ENCODE measurements at regions not wholly inside any gene's neighbourhood (a gene's known extent, or its start where the extent isn't known, plus 50 kb on each side); places are given as distances from the start of the nearest gene placed in this dataset.

DNA sequence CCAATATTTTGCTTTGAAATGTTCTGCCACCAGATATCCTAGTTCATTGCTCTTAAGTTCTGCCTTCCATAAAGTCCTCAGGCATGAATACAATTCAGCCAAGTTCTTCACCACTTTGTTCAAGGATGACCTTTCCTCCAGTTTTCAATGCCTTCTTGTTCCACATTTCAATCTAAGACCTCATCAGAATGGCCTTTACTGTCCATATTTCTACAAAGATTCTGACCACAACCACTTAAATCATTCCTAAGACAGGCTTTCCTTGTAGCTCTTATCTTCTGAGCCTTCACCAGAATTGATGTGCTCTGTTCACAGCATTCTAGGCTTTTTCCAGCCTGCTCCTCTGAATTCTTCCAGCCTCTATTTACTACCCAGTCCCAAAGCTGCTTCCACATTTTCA is 319.0 kb downstream of the HACE1 start:
- H3K27ac ChIP-seq (ENCODE audit: low read depth in 2 of 2, low read length in 1 of 2) = peak overlapping the region in 1 of 2 experiments; percentile 74; a peak in 2 of 4 replicates
- CTCF ChIA-PET = interaction anchor here (1.6 kb wide), 1 partner anchor 15 kb away, joined by 10 read pairs; no protein-coding TSS in a partner anchor
- no peaks in the 10 kb centered on the region for H4K20me1 ChIP-seq (ENCODE audit: insufficient read depth)

DNA sequence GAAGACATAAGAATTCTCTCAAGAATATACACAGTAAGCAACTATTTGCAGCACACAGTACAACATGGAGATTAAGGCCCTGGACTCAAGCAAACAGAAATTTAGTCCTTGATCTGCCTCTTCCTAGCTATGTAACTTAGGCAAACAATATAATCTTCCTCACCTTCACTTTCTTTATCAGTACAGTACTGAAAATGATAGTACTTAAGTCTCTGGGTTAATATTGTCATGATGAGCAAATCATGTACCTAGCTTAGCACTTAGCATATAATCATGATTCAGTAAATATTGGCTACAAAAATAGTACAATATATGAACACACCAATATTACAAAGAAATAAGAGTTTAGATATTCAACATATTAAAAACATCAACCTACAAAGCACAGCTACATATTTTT is 320.5 kb downstream of the HACE1 start:
- Histone ChIP-seq H3K27me3 (ENCODE audit: insufficient read depth) (no peaks in the 10 kb centered on the region), H3K9ac (no peak overlapping the region), H3K4me3 (ENCODE audit: low read depth in 2 of 2, low read length in 1 of 2) (no peak overlapping the region), H2AFZ (ENCODE audit: low read depth) (no peak overlapping the region), H3F3A (replicated peaks; ENCODE audit: insufficient read depth) (peaks cover 4% of the 10 kb centered on the region), H3K36me3 (replicated peaks in 1 of 2; ENCODE audit: control insufficient read depth in 1 of 2, insufficient read depth in 2 of 2, low read length in 1 of 2) (no peaks in the 10 kb centered on the region), H3K4me2 (no peak overlapping the region), H4K20me1 (ENCODE audit: insufficient read depth) (no peaks in the 10 kb centered on the region), H3K4me1 (ENCODE audit: control insufficient read depth in 1 of 2, insufficient read depth in 2 of 2, low read depth in 1 of 2, low read length in 1 of 2) (0 out of 4 replicates have a peak, but pooled peaks cover 0 to 1% of the 10 kb centered on the region in 2 experiments), H3K9me3 (no peaks in the 10 kb centered on the region), H3K79me2 (ENCODE audit: insufficient read depth) (no peaks in the 10 kb centered on the region), H3K9me2 (no peaks in the 10 kb centered on the region), H3K27ac (ENCODE audit: low read depth in 2 of 2, low read length in 1 of 2) (no peak overlapping the region)
- ChIA-PET CTCF (interaction anchor here (0.8 kb wide), 1 partner anchor 14 kb away, joined by 4 read pairs; no protein-coding TSS in a partner anchor), POLR2A (no interaction called here)
- no peak for DNase-seq
- no peak for TF ChIP-seq EZH2phosphoT487 (IDR thresholded peaks at IDR 0.05; ENCODE audit: borderline replicate concordance, low read depth)

More for the DNA sequence above, 319.0 kb downstream of the HACE1 start:
- H3K4me3 ChIP-seq (ENCODE audit: low read depth in 2 of 2, low read length in 1 of 2) = no peak overlapping the region; a peak in 1 of 4 replicates
- DNase-seq = no peak
- H3K36me3 ChIP-seq (replicated peaks in 1 of 2; ENCODE audit: control insufficient read depth in 1 of 2, insufficient read depth in 2 of 2, low read length in 1 of 2) = no peaks in the 10 kb centered on the region
- peak overlapping the region; percentile 5; the same call in 1 of the 2 replicates for H3K4me2 ChIP-seq
- no peaks in the 10 kb centered on the region for H3K9me3 ChIP-seq
- H3K27me3 ChIP-seq (ENCODE audit: insufficient read depth) = no peaks in the 10 kb centered on the region
- POLR2A ChIA-PET = no interaction called here
- H3K9me2 ChIP-seq = no peaks in the 10 kb centered on the region
- H3K79me2 ChIP-seq (ENCODE audit: insufficient read depth) = no peaks in the 10 kb centered on the region
- H3K4me1 ChIP-seq (ENCODE audit: control insufficient read depth in 1 of 2, insufficient read depth in 2 of 2, low read depth in 1 of 2, low read length in 1 of 2) = no peaks in the 10 kb centered on the region
- H3K9ac ChIP-seq = no peak overlapping the region
- H3F3A ChIP-seq (replicated peaks; ENCODE audit: insufficient read depth) = peaks cover 4% of the 10 kb centered on the region
- H2AFZ ChIP-seq (ENCODE audit: low read depth) = no peak overlapping the region
- peak; percentile 14; the same call in 1 of the 2 replicates for TF ChIP-seq JUND (IDR thresholded peaks at IDR 0.05)
- TF ChIP-seq, protein P1, sequence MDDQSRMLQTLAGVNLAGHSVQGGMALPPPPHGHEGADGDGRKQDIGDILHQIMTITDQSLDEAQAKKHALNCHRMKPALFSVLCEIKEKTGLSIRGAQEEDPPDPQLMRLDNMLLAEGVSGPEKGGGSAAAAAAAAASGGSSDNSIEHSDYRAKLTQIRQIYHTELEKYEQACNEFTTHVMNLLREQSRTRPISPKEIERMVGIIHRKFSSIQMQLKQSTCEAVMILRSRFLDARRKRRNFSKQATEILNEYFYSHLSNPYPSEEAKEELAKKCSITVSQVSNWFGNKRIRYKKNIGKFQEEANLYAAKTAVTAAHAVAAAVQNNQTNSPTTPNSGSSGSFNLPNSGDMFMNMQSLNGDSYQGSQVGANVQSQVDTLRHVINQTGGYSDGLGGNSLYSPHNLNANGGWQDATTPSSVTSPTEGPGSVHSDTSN (IDR thresholded peaks at IDR 0.05) = peak; percentile 64
- no peak for TF ChIP-seq MXI1 (IDR thresholded peaks at IDR 0.05; ENCODE audit: low read depth, low read length)
- TF ChIP-seq FOXM1 (IDR thresholded peaks at IDR 0.05; ENCODE audit: low read depth) = no peak
- no peak for TF ChIP-seq FOSL2 (IDR thresholded peaks at IDR 0.05; ENCODE audit: borderline replicate concordance, low read depth)
- TF ChIP-seq, protein P2, sequence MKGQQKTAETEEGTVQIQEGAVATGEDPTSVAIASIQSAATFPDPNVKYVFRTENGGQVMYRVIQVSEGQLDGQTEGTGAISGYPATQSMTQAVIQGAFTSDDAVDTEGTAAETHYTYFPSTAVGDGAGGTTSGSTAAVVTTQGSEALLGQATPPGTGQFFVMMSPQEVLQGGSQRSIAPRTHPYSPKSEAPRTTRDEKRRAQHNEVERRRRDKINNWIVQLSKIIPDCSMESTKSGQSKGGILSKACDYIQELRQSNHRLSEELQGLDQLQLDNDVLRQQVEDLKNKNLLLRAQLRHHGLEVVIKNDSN (IDR thresholded peaks at IDR 0.05; ENCODE audit: borderline replicate concordance, low read depth) = no peak
- TF ChIP-seq EP300 (IDR thresholded peaks at IDR 0.05; ENCODE audit: borderline replicate concordance in 1 of 2, low read depth in 1 of 2, low read length in 1 of 2) = peak in 1 of 2 experiments; percentile 55; a peak in 1 of 4 replicates

DNA sequence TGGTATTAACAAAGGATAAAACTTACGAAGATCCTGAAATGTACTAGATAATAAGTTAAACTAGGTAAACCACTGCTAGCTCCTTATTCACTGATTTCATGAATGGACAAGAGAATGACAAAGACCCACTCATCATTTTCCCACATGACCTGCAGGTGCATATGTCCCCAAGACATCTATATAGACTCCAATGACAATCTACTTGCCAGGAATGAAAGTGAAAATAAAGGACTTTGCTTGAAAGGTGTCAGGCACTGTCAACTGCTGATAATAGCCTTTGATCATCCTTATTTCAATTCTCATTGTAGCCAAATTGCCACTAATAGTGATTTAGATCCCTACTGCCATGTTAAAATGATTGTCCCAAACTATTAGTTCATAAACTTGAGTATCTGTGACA is 321.8 kb downstream of the HACE1 start:
- H3K27ac ChIP-seq (ENCODE audit: low read depth in 2 of 2, low read length in 1 of 2) = peak overlapping the region in 1 of 2 experiments; percentile 57; a peak in 1 of 4 replicates
- CTCF ChIA-PET = interaction anchor here (4.3 kb wide), 1 partner anchor 12 kb away, joined by 29 read pairs; no protein-coding TSS in a partner anchor
- no peak overlapping the region for H3K9ac ChIP-seq
- no peaks in the 10 kb centered on the region for H3K27me3 ChIP-seq (ENCODE audit: insufficient read depth)
- H3K9me3 ChIP-seq = no peaks in the 10 kb centered on the region
- H4K20me1 ChIP-seq (ENCODE audit: insufficient read depth) = no peaks in the 10 kb centered on the region
- H3K9me2 ChIP-seq = no peaks in the 10 kb centered on the region
- H3K4me2 ChIP-seq = no peak overlapping the region
- peaks cover 4% of the 10 kb centered on the region for H3F3A ChIP-seq (replicated peaks; ENCODE audit: insufficient read depth)
- no peaks in the 10 kb centered on the region for H3K79me2 ChIP-seq (ENCODE audit: insufficient read depth)
- POLR2A ChIA-PET = no interaction called here
- no peak for DNase-seq
- no peak overlapping the region for H3K4me3 ChIP-seq (ENCODE audit: low read depth in 2 of 2, low read length in 1 of 2)
- 0 out of 4 replicates have a peak, but pooled peaks cover 0 to 3% of the 10 kb centered on the region in 2 experiments for H3K4me1 ChIP-seq (ENCODE audit: control insufficient read depth in 1 of 2, insufficient read depth in 2 of 2, low read depth in 1 of 2, low read length in 1 of 2)
- H3K36me3 ChIP-seq (replicated peaks in 1 of 2; ENCODE audit: control insufficient read depth in 1 of 2, insufficient read depth in 2 of 2, low read length in 1 of 2) = no peaks in the 10 kb centered on the region
- 84% methylated on average over 1 of the region's 1 CpG for WGBS (ENCODE audit: low lambda C conversion rate)
- H2AFZ ChIP-seq (ENCODE audit: low read depth) = no peak overlapping the region
- TF ChIP-seq ELF1 (IDR thresholded peaks at IDR 0.05) (no peak), TCF12 (IDR thresholded peaks at IDR 0.05) (no peak), FOSL2 (IDR thresholded peaks at IDR 0.05; ENCODE audit: borderline replicate concordance, low read depth) (no peak), YY1 (IDR thresholded peaks at IDR 0.05; ENCODE audit: low read depth) (no peak), EP300 (IDR thresholded peaks at IDR 0.05; ENCODE audit: borderline replicate concordance in 1 of 2, low read depth in 1 of 2, low read length in 1 of 2) (no peak), CHD2 (IDR thresholded peaks at IDR 0.05; ENCODE audit: low read length, partially characterized antibody) (no peak)
- TF ChIP-seq, protein P3, sequence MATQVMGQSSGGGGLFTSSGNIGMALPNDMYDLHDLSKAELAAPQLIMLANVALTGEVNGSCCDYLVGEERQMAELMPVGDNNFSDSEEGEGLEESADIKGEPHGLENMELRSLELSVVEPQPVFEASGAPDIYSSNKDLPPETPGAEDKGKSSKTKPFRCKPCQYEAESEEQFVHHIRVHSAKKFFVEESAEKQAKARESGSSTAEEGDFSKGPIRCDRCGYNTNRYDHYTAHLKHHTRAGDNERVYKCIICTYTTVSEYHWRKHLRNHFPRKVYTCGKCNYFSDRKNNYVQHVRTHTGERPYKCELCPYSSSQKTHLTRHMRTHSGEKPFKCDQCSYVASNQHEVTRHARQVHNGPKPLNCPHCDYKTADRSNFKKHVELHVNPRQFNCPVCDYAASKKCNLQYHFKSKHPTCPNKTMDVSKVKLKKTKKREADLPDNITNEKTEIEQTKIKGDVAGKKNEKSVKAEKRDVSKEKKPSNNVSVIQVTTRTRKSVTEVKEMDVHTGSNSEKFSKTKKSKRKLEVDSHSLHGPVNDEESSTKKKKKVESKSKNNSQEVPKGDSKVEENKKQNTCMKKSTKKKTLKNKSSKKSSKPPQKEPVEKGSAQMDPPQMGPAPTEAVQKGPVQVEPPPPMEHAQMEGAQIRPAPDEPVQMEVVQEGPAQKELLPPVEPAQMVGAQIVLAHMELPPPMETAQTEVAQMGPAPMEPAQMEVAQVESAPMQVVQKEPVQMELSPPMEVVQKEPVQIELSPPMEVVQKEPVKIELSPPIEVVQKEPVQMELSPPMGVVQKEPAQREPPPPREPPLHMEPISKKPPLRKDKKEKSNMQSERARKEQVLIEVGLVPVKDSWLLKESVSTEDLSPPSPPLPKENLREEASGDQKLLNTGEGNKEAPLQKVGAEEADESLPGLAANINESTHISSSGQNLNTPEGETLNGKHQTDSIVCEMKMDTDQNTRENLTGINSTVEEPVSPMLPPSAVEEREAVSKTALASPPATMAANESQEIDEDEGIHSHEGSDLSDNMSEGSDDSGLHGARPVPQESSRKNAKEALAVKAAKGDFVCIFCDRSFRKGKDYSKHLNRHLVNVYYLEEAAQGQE (IDR thresholded peaks at IDR 0.05; ENCODE audit: low read depth, low read length) = no peak
- TF ChIP-seq, protein P1 (IDR thresholded peaks at IDR 0.05) = no peak
- TF ChIP-seq, protein P4, sequence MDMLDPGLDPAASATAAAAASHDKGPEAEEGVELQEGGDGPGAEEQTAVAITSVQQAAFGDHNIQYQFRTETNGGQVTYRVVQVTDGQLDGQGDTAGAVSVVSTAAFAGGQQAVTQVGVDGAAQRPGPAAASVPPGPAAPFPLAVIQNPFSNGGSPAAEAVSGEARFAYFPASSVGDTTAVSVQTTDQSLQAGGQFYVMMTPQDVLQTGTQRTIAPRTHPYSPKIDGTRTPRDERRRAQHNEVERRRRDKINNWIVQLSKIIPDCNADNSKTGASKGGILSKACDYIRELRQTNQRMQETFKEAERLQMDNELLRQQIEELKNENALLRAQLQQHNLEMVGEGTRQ (IDR thresholded peaks at IDR 0.05; ENCODE audit: borderline replicate concordance, low read depth, low read length) = no peak
